HG03565 (cell line): ENCODE measurements at regions not wholly inside any gene's neighbourhood (a gene's known extent, or its start where the extent isn't known, plus 50 kb on each side); places are given as distances from the start of the nearest gene placed in this dataset.

Experiments
- ATAC-seq: cut with Tn5 transposase; IDR thresholded peaks from one replicate; pipeline ENCODE4 v1.9.1; 2021; ENCODE audit warnings: mild to moderate bottlenecking, moderate library complexity; ENCODE audit not compliant: unreplicated experiment

GRCh38 chr6:117165911-117166499 lies 99.4 kb upstream of the VGLL2 start:
- no peak for ATAC-seq

DNA sequence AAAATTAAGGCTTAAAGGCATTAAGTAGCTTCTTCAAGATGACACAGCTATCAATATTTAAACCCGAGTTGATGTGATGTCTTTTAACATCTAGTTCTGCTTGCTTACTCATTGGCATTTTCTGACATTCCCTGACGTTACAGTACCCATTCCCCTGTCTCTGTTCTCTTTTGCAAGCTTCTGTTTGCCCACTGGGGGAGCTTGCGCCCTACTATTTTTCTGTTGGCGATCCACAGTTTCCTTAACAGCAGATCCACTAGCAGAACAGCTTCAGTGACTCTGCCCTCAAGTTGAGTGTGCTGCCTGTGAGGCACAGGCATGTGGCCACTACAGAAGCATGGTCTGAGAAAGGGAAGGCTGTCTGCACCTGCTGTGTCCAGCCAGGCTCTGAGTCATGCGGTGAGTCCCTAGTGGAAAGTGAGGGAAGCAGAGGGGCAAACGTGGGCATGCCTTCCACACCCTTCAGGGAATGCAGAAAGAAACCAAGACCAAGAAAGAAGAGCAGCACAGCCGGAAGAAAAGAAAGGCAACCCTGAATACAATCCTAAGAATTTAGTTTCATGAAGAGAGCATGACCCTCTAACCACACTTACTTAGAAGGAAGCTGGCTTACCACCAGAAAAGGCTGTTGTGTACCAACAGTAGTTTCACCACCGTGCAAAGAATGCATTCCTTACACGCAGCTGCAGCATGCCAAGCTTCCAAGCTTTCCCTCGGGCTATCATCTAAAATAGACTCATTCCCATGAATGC lies 97.7 kb upstream of the VGLL2 start:
- ATAC-seq = no peak

DNA sequence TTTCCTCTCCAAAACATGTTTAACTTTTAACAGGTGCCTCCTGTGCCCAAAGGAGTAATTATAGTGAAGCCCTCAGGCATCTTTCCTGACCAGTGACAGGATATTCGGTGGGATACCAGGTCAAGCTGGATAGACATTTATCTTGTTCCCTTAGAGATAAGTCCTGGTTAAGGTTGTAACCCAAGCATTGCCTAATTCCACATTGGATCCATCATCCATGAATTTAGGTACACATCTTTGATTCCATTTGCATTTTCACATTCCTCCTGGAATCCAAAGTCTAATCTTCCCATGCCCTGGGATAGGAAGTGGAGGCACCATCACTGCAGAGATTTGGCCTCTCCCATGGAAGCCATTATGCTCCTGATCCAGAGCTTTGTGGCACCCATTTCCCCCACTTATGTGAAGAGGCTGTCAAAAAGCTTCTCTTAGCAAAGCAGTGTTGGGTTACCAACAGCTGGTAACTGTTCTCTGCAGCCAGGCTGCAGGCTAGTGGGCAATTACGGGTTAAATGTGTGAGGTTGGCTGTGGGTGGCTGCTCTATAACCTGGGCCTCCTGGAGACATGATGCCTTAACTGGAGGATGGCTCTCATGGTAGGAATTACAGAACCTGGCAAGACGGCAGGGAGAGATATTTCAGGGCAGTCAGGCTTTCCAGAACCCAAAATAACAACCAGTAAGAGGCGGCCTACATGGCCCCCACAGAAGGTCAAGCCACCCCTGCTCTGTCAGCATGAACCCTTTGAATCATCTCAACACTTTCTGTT lies 96.9 kb upstream of the VGLL2 start:
- no peak for ATAC-seq

DNA sequence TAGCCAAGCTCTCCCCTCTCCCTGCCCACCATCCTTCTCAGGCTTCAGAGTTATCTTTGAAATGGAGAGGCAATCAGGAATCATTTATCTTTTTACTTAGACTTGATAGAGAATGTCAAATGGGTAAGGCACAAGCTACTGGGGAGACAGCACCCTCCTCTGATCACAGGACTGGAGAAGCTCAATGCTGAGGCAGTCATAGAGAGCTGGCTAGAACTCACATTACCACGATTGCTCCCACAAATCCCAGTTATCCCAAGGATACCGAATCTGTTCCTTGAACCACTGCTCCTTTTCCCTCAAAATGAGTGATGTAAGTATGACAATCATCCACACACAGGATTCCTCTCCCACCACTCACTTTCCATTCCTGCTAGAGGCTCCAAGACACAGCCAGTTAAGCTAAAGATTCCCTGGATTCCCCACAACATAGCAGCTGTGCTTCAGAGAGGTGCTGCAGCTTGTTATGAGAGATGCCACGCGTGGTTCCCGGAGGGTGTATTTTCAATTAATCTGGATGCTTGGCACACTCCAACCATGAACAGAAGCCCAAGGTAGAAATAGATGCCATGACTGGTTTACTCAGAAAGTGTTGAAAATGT lies 96.2 kb upstream of the VGLL2 start:
- no peak for ATAC-seq

GRCh38 chr6:117169781-117170281 lies 95.5 kb upstream of the VGLL2 start:
- ATAC-seq = no peak

GRCh38 chr6:117174835-117175360 lies 90.5 kb upstream of the VGLL2 start:
- ATAC-seq = no peak

DNA sequence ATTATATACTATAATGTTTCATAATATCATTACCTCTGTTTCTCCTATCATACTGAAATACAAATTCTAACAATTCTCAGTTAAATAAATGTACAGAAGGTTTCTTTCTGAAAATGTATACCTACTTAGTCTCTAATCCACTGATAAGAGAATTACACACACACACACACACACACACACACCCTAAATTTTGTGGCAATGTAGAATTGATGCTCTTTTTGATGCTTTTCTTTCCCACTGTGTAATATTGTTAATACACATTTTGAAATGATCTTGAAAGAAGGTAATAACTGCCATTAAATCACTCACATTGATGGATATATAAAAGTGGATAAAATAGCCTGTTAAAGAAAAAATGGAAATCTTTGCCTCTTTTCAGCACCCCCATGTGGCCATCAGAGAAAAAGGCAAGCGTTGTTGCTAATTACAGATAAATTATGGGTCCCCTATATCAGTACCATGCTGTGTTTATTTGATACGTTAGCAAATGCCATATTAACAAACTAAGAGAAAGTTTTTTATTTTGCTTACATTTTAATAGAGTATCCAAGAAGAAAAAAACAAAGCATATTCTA lies 76.6 kb upstream of the VGLL2 start:
- ATAC-seq = no peak

DNA sequence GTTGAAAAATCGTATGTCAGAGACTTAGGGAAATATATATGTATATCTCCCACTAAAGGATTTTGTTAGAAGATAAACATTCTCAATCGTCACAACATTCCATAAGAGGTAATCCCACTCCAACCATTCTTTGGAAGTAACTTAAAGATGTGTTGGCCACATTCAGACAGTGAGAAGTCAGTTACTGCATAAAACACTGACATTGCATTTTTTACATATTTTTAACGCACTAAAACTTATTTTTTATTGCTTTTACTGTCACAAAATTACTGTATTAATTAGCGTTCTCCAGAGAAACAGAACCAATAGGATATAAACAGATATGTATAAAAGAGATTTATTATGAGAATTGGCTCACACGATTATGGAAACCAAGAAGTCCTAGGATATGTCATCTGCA lies 74.3 kb upstream of the VGLL2 start:
- ATAC-seq = no peak

DNA sequence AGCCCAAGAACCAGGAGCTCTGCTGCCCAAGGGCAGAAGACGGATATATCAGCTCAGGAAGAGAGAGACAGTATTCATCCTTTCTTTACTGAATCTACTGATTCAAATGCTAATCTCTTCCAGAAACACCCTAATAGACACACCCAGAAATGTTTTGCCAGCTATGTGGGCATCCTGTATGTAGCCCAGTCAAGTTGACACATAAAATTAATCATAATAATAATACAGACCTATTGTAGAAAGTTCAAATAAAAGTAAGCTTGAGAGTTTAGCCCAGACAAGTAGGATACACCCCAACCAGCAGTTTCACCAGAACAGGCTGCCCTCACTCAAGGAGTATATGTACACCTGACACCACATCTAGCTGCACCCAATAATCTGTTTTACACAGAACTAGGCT lies 73.9 kb upstream of the VGLL2 start:
- ATAC-seq = no peak

DNA sequence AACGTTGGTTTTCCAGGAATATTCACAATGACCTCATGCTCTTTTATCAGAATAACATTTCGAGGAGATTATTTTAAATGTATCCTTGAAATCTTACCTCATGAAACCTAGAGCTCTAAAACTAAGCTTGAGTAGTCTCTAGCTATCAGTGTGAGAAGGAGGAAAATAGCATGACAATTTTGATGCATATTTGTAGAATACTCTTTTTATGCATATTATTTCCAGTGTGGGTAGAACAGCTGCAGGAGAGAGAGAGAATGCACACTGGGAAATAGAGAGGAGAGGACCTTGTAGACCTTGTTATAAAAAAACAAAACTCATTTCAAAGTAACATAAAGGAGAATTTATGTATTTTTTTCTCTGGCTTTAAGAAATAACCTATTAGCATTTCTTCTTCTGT lies 71.1 kb upstream of the VGLL2 start:
- no peak for ATAC-seq

GRCh38 chr6:117194978-117195377 lies 70.4 kb upstream of the VGLL2 start:
- no peak for ATAC-seq

DNA sequence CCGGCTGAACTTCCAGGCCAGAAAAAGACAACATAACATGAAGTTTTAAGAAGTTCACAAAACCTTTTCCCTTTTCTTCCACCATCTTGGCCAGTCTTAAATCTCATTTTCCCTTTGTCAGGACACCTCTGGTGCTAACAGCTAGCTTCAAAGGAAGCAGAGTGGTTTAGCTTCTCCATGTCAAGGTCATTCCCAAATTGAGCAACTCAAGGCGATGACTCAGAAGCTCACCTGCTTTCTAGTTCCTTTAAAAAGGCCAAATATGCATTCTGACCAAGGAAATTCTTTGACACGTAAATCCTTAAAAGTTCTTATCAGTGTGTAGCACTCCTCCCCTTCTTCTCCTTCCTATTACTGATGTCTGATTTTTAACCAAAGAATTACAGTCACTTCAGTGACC lies 69.6 kb upstream of the VGLL2 start:
- ATAC-seq = no peak

- ATAC-seq = no peak
Measured at GRCh38 chr6:117200067-117200466, 65.3 kb upstream of the VGLL2 start.

- ATAC-seq = no peak
Measured at GRCh38 chr6:117204903-117205302, 60.5 kb upstream of the VGLL2 start.

GRCh38 chr6:117205876-117206275 lies 59.5 kb upstream of the VGLL2 start:
- ATAC-seq = no peak

- no peak for ATAC-seq
Measured at GRCh38 chr6:117206522-117206921, 58.8 kb upstream of the VGLL2 start.

- ATAC-seq = no peak
Measured at GRCh38 chr6:117206944-117207687, 58.2 kb upstream of the VGLL2 start.

- no peak for ATAC-seq
Measured at GRCh38 chr6:117210279-117210678, 55.1 kb upstream of the VGLL2 start.

DNA sequence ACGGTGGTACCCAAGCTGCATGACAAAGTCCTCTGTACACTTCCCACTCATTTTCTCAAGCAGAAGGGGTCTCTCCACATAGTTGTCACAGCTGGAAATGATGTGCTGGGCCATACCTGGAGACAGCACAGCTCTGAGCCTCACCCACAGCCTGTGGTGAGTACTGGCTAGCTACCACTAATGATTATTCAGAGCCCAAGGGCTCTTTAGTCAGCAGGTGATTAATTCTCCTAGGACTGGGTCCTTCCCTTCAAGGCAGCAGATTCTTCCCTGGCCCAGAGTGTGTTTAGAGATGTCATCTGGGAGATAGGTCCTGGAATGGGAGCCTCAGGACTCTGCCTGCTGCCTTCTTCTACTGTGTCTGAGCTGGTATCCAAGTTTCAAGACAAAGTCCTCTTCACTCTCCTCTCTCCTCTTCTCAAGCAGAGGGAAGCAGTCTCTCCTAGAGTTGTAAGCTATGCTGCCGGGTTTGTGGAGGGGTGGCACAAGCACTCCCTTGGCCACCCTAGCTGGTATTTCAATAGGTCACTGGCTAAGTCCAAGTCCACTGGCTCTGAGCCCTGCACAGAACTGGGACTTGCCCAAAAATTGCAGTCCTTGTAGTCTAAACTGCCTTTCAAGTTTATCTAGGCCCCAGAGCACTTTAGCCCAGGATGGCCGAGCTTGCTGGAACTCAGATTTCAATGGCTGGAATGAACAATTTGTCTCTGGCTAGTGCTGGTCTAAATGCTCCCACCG lies 49.8 kb upstream of the VGLL2 start:
- no peak for ATAC-seq
